ENCODE measurements at regions not wholly inside any gene's neighbourhood (a gene's known extent, or its start where the extent isn't known, plus 50 kb on each side); places are given as distances from the start of the nearest gene placed in this dataset.

GRCh38 chr2:3927031-3927430, 223.7 kb downstream of the DCDC2C start:
- Histone ChIP-seq H3K4me2 (ENCODE audit: low read depth, low read length, poor library complexity, severe bottlenecking) (no peak overlapping the region), H3K4me1 (ENCODE audit: insufficient read depth, low read length, poor library complexity, severe bottlenecking) (no peaks in the 10 kb centered on the region), H3K9me2 (replicated peaks; ENCODE audit: low read depth, low read length) (no peaks in the 10 kb centered on the region), H3K9me3 (ENCODE audit: insufficient read depth, low read depth, low read length) (no peaks in the 10 kb centered on the region; the same call in 1 of the 2 replicates), H4K20me1 (ENCODE audit: insufficient read depth, low read length, poor library complexity, severe bottlenecking) (no peaks in the 10 kb centered on the region), H3K79me2 (ENCODE audit: insufficient read depth, low read length) (no peaks in the 10 kb centered on the region), H2AFZ (ENCODE audit: low read length) (no peak overlapping the region), H3K4me3 (ENCODE audit: low read length, poor library complexity, severe bottlenecking) (no peak overlapping the region), H3F3A (ENCODE audit: low read depth) (no peaks in the 10 kb centered on the region), H3K9ac (ENCODE audit: low read depth, low read length, poor library complexity, severe bottlenecking) (no peak overlapping the region), H3K27me3 (ENCODE audit: insufficient read depth, low read length, poor library complexity, severe bottlenecking) (no peaks in the 10 kb centered on the region), H3K36me3 (ENCODE audit: insufficient read depth, low read length) (no peaks in the 10 kb centered on the region)
- TF ChIP-seq EZH2phosphoT487 (IDR thresholded peaks at IDR 0.05; ENCODE audit: borderline replicate concordance) = no peak
- TF ChIP-seq, protein P1, sequence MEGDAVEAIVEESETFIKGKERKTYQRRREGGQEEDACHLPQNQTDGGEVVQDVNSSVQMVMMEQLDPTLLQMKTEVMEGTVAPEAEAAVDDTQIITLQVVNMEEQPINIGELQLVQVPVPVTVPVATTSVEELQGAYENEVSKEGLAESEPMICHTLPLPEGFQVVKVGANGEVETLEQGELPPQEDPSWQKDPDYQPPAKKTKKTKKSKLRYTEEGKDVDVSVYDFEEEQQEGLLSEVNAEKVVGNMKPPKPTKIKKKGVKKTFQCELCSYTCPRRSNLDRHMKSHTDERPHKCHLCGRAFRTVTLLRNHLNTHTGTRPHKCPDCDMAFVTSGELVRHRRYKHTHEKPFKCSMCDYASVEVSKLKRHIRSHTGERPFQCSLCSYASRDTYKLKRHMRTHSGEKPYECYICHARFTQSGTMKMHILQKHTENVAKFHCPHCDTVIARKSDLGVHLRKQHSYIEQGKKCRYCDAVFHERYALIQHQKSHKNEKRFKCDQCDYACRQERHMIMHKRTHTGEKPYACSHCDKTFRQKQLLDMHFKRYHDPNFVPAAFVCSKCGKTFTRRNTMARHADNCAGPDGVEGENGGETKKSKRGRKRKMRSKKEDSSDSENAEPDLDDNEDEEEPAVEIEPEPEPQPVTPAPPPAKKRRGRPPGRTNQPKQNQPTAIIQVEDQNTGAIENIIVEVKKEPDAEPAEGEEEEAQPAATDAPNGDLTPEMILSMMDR (conservative IDR thresholded peaks at IDR 0.05; ENCODE audit: low read length) = no peak

DNA sequence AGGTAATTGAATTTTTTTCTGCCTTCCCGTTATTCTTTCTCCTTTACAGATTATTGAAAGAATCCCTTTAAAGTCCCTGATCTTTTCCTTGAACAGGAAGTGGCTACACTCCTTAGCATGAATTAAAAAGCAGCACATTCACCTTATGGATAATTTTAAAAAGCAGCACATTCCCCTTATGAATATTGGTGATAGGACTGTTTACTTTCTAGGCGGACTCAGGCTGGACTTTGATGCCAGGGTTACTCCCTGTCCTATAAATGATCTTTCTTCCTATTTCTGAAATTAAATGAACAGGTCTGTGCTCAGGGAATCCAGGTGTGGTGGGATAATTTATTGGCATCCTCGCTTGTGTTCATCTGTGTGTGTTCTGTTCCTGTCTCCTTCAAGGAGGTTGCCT, 226.0 kb downstream of the DCDC2C start:
- Histone ChIP-seq H3K79me2 (ENCODE audit: insufficient read depth, low read length) (no peaks in the 10 kb centered on the region), H2AFZ (ENCODE audit: low read length) (no peak overlapping the region), H3K27me3 (ENCODE audit: insufficient read depth, low read length, poor library complexity, severe bottlenecking) (no peaks in the 10 kb centered on the region), H4K20me1 (ENCODE audit: insufficient read depth, low read length, poor library complexity, severe bottlenecking) (no peaks in the 10 kb centered on the region), H3K4me3 (ENCODE audit: low read length, poor library complexity, severe bottlenecking) (no peak overlapping the region), H3K9ac (ENCODE audit: low read depth, low read length, poor library complexity, severe bottlenecking) (no peak overlapping the region), H3K9me3 (ENCODE audit: insufficient read depth, low read depth, low read length) (no peaks in the 10 kb centered on the region; the same call in 1 of the 2 replicates), H3K36me3 (ENCODE audit: insufficient read depth, low read length) (no peaks in the 10 kb centered on the region), H3K4me2 (ENCODE audit: low read depth, low read length, poor library complexity, severe bottlenecking) (no peak overlapping the region), H3K4me1 (ENCODE audit: insufficient read depth, low read length, poor library complexity, severe bottlenecking) (no peaks in the 10 kb centered on the region), H3K9me2 (replicated peaks; ENCODE audit: low read depth, low read length) (no peaks in the 10 kb centered on the region), H3F3A (ENCODE audit: low read depth) (no peaks in the 10 kb centered on the region)
- no peak for TF ChIP-seq EZH2phosphoT487 (IDR thresholded peaks at IDR 0.05; ENCODE audit: borderline replicate concordance)
- TF ChIP-seq, protein P1 (conservative IDR thresholded peaks at IDR 0.05; ENCODE audit: low read length) = no peak

- no peaks in the 10 kb centered on the region for H4K20me1 ChIP-seq (ENCODE audit: insufficient read depth, low read length, poor library complexity, severe bottlenecking)
- H3K27me3 ChIP-seq (ENCODE audit: insufficient read depth, low read length, poor library complexity, severe bottlenecking) = no peaks in the 10 kb centered on the region
- H3K9ac ChIP-seq (ENCODE audit: low read depth, low read length, poor library complexity, severe bottlenecking) = no peak overlapping the region
- no peak overlapping the region for H3K4me3 ChIP-seq (ENCODE audit: low read length, poor library complexity, severe bottlenecking)
- no peak overlapping the region for H2AFZ ChIP-seq (ENCODE audit: low read length)
- H3K36me3 ChIP-seq (ENCODE audit: insufficient read depth, low read length) = no peaks in the 10 kb centered on the region
- no peak overlapping the region for H3K4me2 ChIP-seq (ENCODE audit: low read depth, low read length, poor library complexity, severe bottlenecking)
- H3K4me1 ChIP-seq (ENCODE audit: insufficient read depth, low read length, poor library complexity, severe bottlenecking) = no peaks in the 10 kb centered on the region
- H3K9me2 ChIP-seq (replicated peaks; ENCODE audit: low read depth, low read length) = no peaks in the 10 kb centered on the region
- H3K79me2 ChIP-seq (ENCODE audit: insufficient read depth, low read length) = no peaks in the 10 kb centered on the region
- no peaks in the 10 kb centered on the region for H3K9me3 ChIP-seq (ENCODE audit: insufficient read depth, low read depth, low read length)
- TF ChIP-seq, protein P1 (conservative IDR thresholded peaks at IDR 0.05; ENCODE audit: low read length) = no peak
- TF ChIP-seq EZH2phosphoT487 (IDR thresholded peaks at IDR 0.05; ENCODE audit: borderline replicate concordance) = no peak
- no peaks in the 10 kb centered on the region for H3F3A ChIP-seq (ENCODE audit: low read depth)
Observed at GRCh38 chr2:3930246-3930645, 226.9 kb downstream of the DCDC2C start.
